Body of pancreas (tissue), 4 donors: ENCODE measurements at regions not wholly inside any gene's neighbourhood (a gene's known extent, or its start where the extent isn't known, plus 50 kb on each side); places are given as distances from the start of the nearest gene placed in this dataset.

Source experiments
- ATAC-seq: fragments of 150-250 bp; one replicate; pipeline ENCODE4 v1.9.1; 2016
- DNase-seq, 4 donors: peaks; one replicate each; pipeline ENCODE4 v3.0.0-alpha.2; 2019
- H3K27ac ChIP-seq, 4 donors: fragments of 200-600 bp; sonication (generic); 1 replicate in 3 of 4; 2 replicates in 1 of 4; pipeline versions ENCODE4 v1.5.1 to v1.6.1; 2016 to 2019; ENCODE audit warnings: mild to moderate bottlenecking in 1 of 4, mixed read lengths in 1 of 4, moderate library complexity in 1 of 4
- H3K27me3 ChIP-seq, 2 donors: fragments of 200-600 bp; sonication (generic); one replicate each; pipeline ENCODE4 v1.6.0; 2016; ENCODE audit warnings: mild to moderate bottlenecking in 1 of 2
- H3K36me3 ChIP-seq, 2 donors: fragments of 200-600 bp; sonication (generic); replicated peaks in 1 of 2; 2 replicates each; pipeline ENCODE4 v1.5.1; 2016; ENCODE audit warnings: low read depth in 2 of 2; ENCODE audit not compliant: insufficient read depth in 1 of 2
- H3K4me1 ChIP-seq: fragments of 200-600 bp; sonication (generic); one replicate; pipeline ENCODE4 v1.6.0; 2016
- H3K4me3 ChIP-seq, 2 donors: fragments of 200-600 bp; sonication (generic); 1 replicate in 1 of 2; 2 replicates in 1 of 2; pipeline ENCODE4 v1.5.1; 2016 to 2019
- H3K9me3 ChIP-seq, 3 donors: fragments of 200-600 bp; sonication (generic); 1 replicate in 2 of 3; 2 replicates in 1 of 3; pipeline ENCODE4 v1.5.1; 2016
- POLR2A ChIP-seq, 3 donors: fragments of 450-650 bp; IDR thresholded peaks; one replicate each; pipeline ENCODE4 v1.6.1; 2016; ENCODE audit warnings: antibody characterized with exemption in 3 of 3, mild to moderate bottlenecking in 2 of 3
- WGBS, 2 donors: methylation state at CpG; one replicate each; pipeline ENCODE4 v1.1.5; 2017; 5-methylcytosine and 5-hydroxymethylcytosine counted together
- intact Hi-C: fragments of 100-400 bp; cut with DNase I; formaldehyde crosslinking; loops from one replicate; pipeline ENCODE4 v1.15.1; 2023
- TF ChIP-seq, protein P1 (sequence below), 7 experiments: fragments of 450-650 bp in 4 of 7; fragments of 200-600 bp in 3 of 7; sonication (generic) in 3 of 7; IDR thresholded peaks; one replicate each; pipeline ENCODE4 v1.5.1; 2016 to 2019; ENCODE audit warnings: antibody characterized with exemption in 7 of 7

DNA sequence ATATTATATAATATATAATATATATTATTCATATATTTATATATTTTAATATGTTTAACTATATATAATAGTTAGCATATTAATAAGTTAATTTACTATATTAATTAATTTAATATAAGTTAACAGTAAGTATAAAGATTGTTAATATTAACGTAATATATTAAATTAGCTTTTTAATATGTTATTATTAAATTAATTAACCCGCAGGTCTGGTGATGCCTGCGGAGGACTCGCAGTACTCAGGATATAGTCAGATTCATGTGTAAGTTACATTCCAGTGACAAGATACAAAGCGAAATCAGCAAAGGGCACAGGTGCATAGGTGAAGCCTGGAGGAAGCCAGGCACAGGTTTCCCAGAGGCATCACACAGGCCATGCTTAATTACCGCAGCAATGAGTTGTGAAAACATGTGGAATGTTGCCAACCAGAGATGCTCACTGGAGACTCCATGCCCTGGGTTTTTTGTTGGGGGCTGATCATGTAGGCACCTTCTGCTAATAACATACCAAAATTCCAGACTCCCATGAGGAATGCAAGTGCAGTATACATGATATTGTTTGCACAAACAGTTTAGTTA is 130.4 kb upstream of the MPHOSPH6 start:
- intact Hi-C loops, result no loop called here
- ATAC-seq (no peak), DNase-seq (no peak)
- Histone ChIP-seq H3K9me3 (no peaks in the 10 kb centered on the region), H3K4me3 (no peak overlapping the region), H3K27ac (no peak overlapping the region), H3K27me3 (no peaks in the 10 kb centered on the region), H3K4me1 (peaks cover 5% of the 10 kb centered on the region), H3K36me3 (no peaks in the 10 kb centered on the region)
- 86 to 91% methylated on average over 6 of the region's 6 CpGs for WGBS, 2 donors
- TF ChIP-seq POLR2A (IDR thresholded peaks at IDR 0.05), result no peak
- TF ChIP-seq, protein P1, sequence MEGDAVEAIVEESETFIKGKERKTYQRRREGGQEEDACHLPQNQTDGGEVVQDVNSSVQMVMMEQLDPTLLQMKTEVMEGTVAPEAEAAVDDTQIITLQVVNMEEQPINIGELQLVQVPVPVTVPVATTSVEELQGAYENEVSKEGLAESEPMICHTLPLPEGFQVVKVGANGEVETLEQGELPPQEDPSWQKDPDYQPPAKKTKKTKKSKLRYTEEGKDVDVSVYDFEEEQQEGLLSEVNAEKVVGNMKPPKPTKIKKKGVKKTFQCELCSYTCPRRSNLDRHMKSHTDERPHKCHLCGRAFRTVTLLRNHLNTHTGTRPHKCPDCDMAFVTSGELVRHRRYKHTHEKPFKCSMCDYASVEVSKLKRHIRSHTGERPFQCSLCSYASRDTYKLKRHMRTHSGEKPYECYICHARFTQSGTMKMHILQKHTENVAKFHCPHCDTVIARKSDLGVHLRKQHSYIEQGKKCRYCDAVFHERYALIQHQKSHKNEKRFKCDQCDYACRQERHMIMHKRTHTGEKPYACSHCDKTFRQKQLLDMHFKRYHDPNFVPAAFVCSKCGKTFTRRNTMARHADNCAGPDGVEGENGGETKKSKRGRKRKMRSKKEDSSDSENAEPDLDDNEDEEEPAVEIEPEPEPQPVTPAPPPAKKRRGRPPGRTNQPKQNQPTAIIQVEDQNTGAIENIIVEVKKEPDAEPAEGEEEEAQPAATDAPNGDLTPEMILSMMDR (IDR thresholded peaks at IDR 0.05), result no peak

DNA sequence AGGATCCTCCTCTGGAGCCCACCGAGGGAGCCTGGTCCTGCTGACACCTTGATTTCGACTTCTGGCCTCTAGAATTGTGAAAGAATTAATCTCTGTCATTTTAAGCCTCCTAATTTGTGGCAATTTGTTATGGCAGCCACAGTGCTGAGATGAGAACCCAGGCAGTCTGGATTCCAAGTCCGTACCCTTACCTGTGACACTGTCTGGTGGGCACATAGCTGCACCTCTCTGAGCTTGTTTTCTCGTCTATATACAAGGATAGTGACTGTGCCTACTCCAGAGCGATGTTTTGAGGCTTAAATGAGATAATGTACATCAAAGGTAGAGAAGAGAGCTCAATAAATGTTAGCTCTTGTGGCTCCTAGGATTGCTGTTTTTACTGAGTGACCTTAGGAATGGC is 128.4 kb upstream of the MPHOSPH6 start:
- Histone ChIP-seq H3K36me3 (no peaks in the 10 kb centered on the region), H3K4me1 (peaks cover 5% of the 10 kb centered on the region), H3K4me3 (no peak overlapping the region), H3K27me3 (no peaks in the 10 kb centered on the region), H3K9me3 (no peaks in the 10 kb centered on the region), H3K27ac (no peak overlapping the region)
- no peak for TF ChIP-seq POLR2A (IDR thresholded peaks at IDR 0.05)
- TF ChIP-seq, protein P1 (IDR thresholded peaks at IDR 0.05), result no peak
- no peak for DNase-seq
- intact Hi-C loops, result no loop called here
- WGBS, 2 donors, result 70 to 87% methylated on average over 5 of the region's 5 CpGs
- ATAC-seq, result no peak

DNA sequence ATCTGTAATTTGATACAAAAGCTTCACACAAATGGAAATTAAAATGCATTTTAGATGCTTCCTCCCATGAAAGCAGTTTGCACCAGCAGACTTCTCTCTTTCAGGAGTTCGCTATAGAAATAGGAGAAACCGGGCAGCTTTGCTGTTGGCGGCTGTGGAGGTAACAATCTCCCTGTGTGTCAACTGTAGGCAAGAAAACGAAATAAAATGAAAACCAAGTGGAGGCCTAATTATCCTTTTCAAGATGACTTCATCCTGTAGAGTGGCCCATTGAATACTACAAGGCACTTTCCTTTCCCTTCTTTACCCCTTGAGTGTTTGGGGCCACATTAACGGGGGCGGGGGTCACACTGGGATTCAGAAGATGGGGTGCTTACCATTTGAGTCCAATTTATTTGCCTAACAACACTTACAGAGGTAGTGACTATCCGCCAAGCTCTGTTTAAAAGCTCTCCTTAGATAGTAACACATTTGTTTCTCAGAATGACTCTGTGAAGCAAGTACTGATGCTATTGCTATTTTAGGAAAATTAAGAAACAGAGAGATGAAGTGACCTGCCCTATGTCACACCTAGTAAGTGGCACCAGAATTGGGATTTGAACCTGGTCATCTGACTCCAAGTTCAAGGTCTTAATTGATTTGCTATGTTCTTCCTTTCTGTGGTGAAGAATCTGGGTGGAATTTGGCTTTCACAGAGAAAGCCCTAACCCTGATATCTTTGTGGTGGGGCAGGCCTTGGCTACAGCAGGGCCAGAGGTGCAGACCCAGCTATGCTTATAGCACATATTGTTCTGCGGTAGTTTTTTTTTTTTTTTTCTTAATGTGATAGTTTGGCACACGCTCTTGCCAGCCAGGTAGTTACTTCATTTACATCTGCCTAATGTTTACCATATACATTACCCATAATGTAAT is 125.5 kb upstream of the MPHOSPH6 start:
- H3K4me3 ChIP-seq, result no peak overlapping the region
- H3K4me1 ChIP-seq, result no peaks in the 10 kb centered on the region
- no peaks in the 10 kb centered on the region for H3K9me3 ChIP-seq
- DNase-seq (no peak), ATAC-seq (no peak)
- H3K27me3 ChIP-seq, result no peaks in the 10 kb centered on the region
- H3K36me3 ChIP-seq, result no peaks in the 10 kb centered on the region
- WGBS, 2 donors, result 83 to 84% methylated on average over 9 of the region's 9 CpGs
- no peak overlapping the region for H3K27ac ChIP-seq
- intact Hi-C loops, result no loop called here
- TF ChIP-seq, protein P1 (IDR thresholded peaks at IDR 0.05), result no peak
- TF ChIP-seq POLR2A (IDR thresholded peaks at IDR 0.05), result no peak

DNA sequence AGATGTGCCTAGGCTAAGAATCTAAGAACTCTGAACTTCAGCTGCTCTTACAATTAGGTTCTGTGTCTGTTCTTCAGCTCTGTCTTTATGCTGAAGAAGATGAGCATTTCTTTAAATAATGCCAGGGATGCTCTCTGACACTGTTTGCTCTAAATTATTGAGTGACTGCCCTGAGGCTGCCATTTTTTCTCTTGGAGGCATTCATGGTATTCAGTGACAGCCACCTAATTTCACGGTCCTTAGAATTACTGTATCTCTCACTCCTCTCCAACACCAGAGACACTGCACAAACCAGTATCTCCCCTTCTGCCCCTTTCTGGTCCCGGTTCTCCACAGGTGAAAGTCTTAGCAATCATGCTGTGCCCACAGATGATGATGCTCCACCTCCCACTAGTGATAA is 123.6 kb upstream of the MPHOSPH6 start:
- H3K27ac ChIP-seq, result no peak overlapping the region
- 79 to 95% methylated on average over 2 of the region's 2 CpGs for WGBS, 2 donors
- intact Hi-C loops, result no loop called here
- DNase-seq (no peak), ATAC-seq (no peak)
- H3K36me3 ChIP-seq, result no peaks in the 10 kb centered on the region
- H3K4me3 ChIP-seq, result no peak overlapping the region
- TF ChIP-seq, protein P1 (IDR thresholded peaks at IDR 0.05), result no peak
- TF ChIP-seq POLR2A (IDR thresholded peaks at IDR 0.05), result no peak
- H3K27me3 ChIP-seq, result no peaks in the 10 kb centered on the region
- no peaks in the 10 kb centered on the region for H3K9me3 ChIP-seq
- H3K4me1 ChIP-seq, result no peaks in the 10 kb centered on the region
